B cell (primary cell): ENCODE measurements at regions not wholly inside any gene's neighbourhood (a gene's known extent, or its start where the extent isn't known, plus 50 kb on each side); places are given as distances from the start of the nearest gene placed in this dataset.
"Not testable (repeated sequence)": the region's sequence is repeated elsewhere in the genome, so short reads cannot be mapped to it uniquely, and the experiment has no call there.

ENCODE experiments used
- ATAC-seq: fragments of 200-7000 bp; cut with Tn5 transposase; one replicate; pipeline ENCODE4 v1.10.0; 2021; ENCODE audit warnings: low read depth, mild to moderate bottlenecking, moderate number of reproducible peaks, moderate library complexity
- CTCF ChIA-PET: fragments of 350-600 bp; sonication (Branson Sonifier 250); formaldehyde crosslinking; loops from one replicate; lab custom pipeline; 2021; ENCODE audit warnings: antibody characterized with exemption, inconsistent platforms; lab: Charles Lee
- POLR2A ChIA-PET: fragments of 350-600 bp; sonication (Branson Sonifier 250); formaldehyde crosslinking; loops from one replicate; lab custom pipeline; 2021; ENCODE audit warnings: antibody characterized with exemption; lab: Charles Lee
- DNase-seq: peaks from one replicate; pipeline ENCODE4 v3.0.0; 2013
- H2AFZ ChIP-seq: 2 replicates; pipeline ENCODE4 v1.6.1; 2012; ENCODE audit warnings: mild to moderate bottlenecking, low read depth, low read length; ENCODE audit not compliant: insufficient read depth, poor library complexity, severe bottlenecking
- H3K27ac ChIP-seq, 2 donors: 1 replicate in 1 of 2; 2 replicates in 1 of 2; pipeline ENCODE4 v1.5.1; 2012 to 2013; ENCODE audit warnings: low read length in 2 of 2, mild to moderate bottlenecking in 2 of 2, moderate library complexity in 1 of 2
- H3K27me3 ChIP-seq, 4 experiments: fragments of 200-600 bp in 1 of 4; sonication (generic) in 1 of 4; replicated peaks in 1 of 4; 1 replicate in 2 of 4; 2 replicates in 2 of 4; pipeline versions ENCODE4 v1.6.1 to v1.7.0; 2013 to 2016; ENCODE audit warnings: low read length in 3 of 4, mild to moderate bottlenecking in 2 of 4, mixed read lengths in 1 of 4, moderate library complexity in 1 of 4; ENCODE audit not compliant: insufficient read depth in 4 of 4, control insufficient read depth in 3 of 4; ENCODE audit errors: control extremely low read depth in 1 of 4
- H3K36me3 ChIP-seq, 2 experiments: replicated peaks in 1 of 2; 1 replicate in 1 of 2; 2 replicates in 1 of 2; pipeline versions ENCODE4 v1.6.1 to v1.7.1; 2013; ENCODE audit warnings: low read length in 1 of 2; ENCODE audit not compliant: insufficient read depth in 2 of 2, control insufficient read depth in 1 of 2; ENCODE audit errors: control extremely low read depth in 1 of 2, extremely low read depth in 1 of 2
- H3K4me1 ChIP-seq, 2 donors: fragments of 200-600 bp in 1 of 2; sonication (generic) in 1 of 2; 1 replicate in 1 of 2; 2 replicates in 1 of 2; pipeline versions ENCODE4 v1.5.1 to v1.6.1; 2013 to 2017; ENCODE audit warnings: low read length in 2 of 2; ENCODE audit not compliant: control insufficient read depth in 2 of 2, insufficient read depth in 2 of 2
- H3K4me2 ChIP-seq: replicated peaks from 2 replicates; pipeline ENCODE3; 2012; ENCODE audit warnings: mild to moderate bottlenecking, low read depth, low read length; ENCODE audit not compliant: poor library complexity, severe bottlenecking
- H3K4me3 ChIP-seq, 5 experiments: fragments of 200-600 bp in 1 of 5; sonication (generic) in 1 of 5; 1 replicate in 3 of 5; 2 replicates in 2 of 5; pipeline versions ENCODE4 v1.5.1 to v1.7.0; 2011 to 2016; ENCODE audit warnings: low read length in 4 of 5, mild to moderate bottlenecking in 4 of 5, low read depth in 2 of 5, control low read depth in 1 of 5, moderate library complexity in 1 of 5; ENCODE audit not compliant: insufficient read depth in 1 of 5; ENCODE audit errors: control extremely low read depth in 1 of 5, extremely low read depth in 1 of 5
- H3K79me2 ChIP-seq: fragments of 200-600 bp; sonication (generic); one replicate; pipeline ENCODE4 v1.6.0; 2016; ENCODE audit warnings: low read length; ENCODE audit not compliant: control insufficient read depth, insufficient read depth
- H3K9ac ChIP-seq: fragments of 200-600 bp; sonication (generic); 2 replicates; pipeline ENCODE4 v1.6.1; 2017; ENCODE audit warnings: mild to moderate bottlenecking, low read length, moderate library complexity
- H3K9me3 ChIP-seq, 3 donors: one replicate each; pipeline versions ENCODE4 v1.6.1 to v1.7.1; 2013; ENCODE audit warnings: low read length in 2 of 3; ENCODE audit not compliant: control insufficient read depth in 2 of 3, insufficient read depth in 1 of 3; ENCODE audit errors: control extremely low read depth in 1 of 3
- H4K20me1 ChIP-seq: 2 replicates; pipeline ENCODE4 v1.6.0; 2012; ENCODE audit warnings: mild to moderate bottlenecking, low read length; ENCODE audit not compliant: insufficient read depth, control insufficient read depth, poor library complexity, severe bottlenecking
- H3K27ac Mint-ChIP-seq: one replicate; pipeline ENCODE4 v1.8.0; 2021; ENCODE audit warnings: mixed read lengths
- H3K27me3 Mint-ChIP-seq: one replicate; pipeline ENCODE4 v1.8.0; 2021; ENCODE audit warnings: mixed read lengths
- H3K4me1 Mint-ChIP-seq: one replicate; pipeline ENCODE4 v1.8.0; 2021; ENCODE audit warnings: mixed read lengths
- H3K4me3 Mint-ChIP-seq: one replicate; pipeline ENCODE4 v1.8.0; 2021; ENCODE audit warnings: mixed read lengths
- H3K9me3 Mint-ChIP-seq: one replicate; pipeline ENCODE4 v1.8.0; 2022; ENCODE audit warnings: mixed read lengths; ENCODE audit not compliant: insufficient read depth
- EZH2 ChIP-seq: IDR thresholded peaks from 2 replicates; pipeline ENCODE4 v1.6.1; 2012; ENCODE audit warnings: borderline replicate concordance, low read depth, mild to moderate bottlenecking, moderate library complexity, low read length; ENCODE audit not compliant: insufficient read depth, poor library complexity, severe bottlenecking
- WGBS: methylation state at CpG from one replicate; pipeline ENCODE4 v1.1.5; 2013; ENCODE audit warnings: missing lambda C conversion rate; ENCODE audit not compliant: insufficient coverage; 5-methylcytosine and 5-hydroxymethylcytosine counted together
- intact Hi-C: fragments of 100-400 bp; cut with micrococcal nuclease; formaldehyde crosslinking; loops from one replicate; pipeline ENCODE4 v1.10.0; 2022
- TF ChIP-seq, protein P1 (sequence below): fragments of 200-600 bp; IDR thresholded peaks from one replicate; pipeline ENCODE4 v1.8.0; 2022; ENCODE audit warnings: antibody characterized with exemption, mild to moderate bottlenecking

DNA sequence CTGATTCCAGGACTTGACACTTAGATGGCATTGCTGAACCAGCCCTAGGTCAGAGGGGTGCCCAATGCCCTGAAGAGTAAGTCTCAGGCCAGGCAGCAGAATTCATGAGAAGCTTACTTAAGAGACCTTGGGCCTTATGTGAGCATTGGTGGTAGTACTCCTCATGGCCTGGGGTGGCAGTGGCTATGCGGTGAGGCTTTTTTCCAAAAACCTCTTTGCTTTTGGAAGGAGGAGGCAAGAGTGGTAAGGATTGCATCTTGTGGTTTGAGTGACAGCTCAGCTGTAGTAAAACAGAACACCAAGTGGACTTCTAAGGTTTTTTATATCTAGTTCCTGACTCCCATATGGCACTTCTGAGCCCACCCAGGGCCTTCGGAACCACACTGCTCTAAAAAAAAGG, 459.0 kb upstream of the STEAP1 start:
- ChIA-PET CTCF (no interaction called here), POLR2A (no interaction called here)
- WGBS: 100% methylated on average over 1 of the region's 2 CpGs
- no peak overlapping the region for H3K27ac Mint-ChIP-seq
- H3K4me1 Mint-ChIP-seq: no peaks in the 10 kb centered on the region
- Histone ChIP-seq H3K4me3 (no peak overlapping the region), H2AFZ (no peak overlapping the region), H3K27ac (no peak overlapping the region), H3K9ac (no peak overlapping the region), H3K36me3 (no peaks in the 10 kb centered on the region), H3K4me1 (no peaks in the 10 kb centered on the region), H4K20me1 (no peaks in the 10 kb centered on the region), H3K9me3 (peaks cover 0 to 7% (median 5%) of the 10 kb centered on the region in 3 donors), H3K27me3 (no peaks in the 10 kb centered on the region), H3K79me2 (no peaks in the 10 kb centered on the region), H3K4me2 (no peak overlapping the region)
- no peaks in the 10 kb centered on the region for H3K27me3 Mint-ChIP-seq
- ATAC-seq: no peak
- intact Hi-C loops: no loop called here
- no peak for DNase-seq
- H3K4me3 Mint-ChIP-seq: no peak overlapping the region
- no peak for TF ChIP-seq EZH2
- TF ChIP-seq, protein P1, sequence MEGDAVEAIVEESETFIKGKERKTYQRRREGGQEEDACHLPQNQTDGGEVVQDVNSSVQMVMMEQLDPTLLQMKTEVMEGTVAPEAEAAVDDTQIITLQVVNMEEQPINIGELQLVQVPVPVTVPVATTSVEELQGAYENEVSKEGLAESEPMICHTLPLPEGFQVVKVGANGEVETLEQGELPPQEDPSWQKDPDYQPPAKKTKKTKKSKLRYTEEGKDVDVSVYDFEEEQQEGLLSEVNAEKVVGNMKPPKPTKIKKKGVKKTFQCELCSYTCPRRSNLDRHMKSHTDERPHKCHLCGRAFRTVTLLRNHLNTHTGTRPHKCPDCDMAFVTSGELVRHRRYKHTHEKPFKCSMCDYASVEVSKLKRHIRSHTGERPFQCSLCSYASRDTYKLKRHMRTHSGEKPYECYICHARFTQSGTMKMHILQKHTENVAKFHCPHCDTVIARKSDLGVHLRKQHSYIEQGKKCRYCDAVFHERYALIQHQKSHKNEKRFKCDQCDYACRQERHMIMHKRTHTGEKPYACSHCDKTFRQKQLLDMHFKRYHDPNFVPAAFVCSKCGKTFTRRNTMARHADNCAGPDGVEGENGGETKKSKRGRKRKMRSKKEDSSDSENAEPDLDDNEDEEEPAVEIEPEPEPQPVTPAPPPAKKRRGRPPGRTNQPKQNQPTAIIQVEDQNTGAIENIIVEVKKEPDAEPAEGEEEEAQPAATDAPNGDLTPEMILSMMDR: no peak
- H3K9me3 Mint-ChIP-seq: peaks cover 8% of the 10 kb centered on the region

DNA sequence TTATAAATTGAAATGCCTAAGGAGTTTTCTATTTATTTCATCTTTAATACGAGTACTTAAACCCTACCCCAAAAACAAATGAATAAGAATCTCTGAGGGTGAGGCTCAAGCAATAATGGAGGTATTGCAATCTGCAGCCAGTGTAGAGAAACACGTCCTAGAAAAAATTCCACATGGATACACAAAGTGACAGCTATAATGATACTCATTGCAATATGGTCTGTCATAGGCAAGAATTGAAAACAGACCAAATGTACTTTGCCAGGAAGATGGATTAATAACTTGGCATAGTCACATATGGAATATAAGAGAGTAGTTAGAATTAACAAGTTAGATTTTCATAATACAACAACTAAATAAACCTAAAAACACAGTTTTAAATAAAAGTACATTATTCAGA, 440.1 kb upstream of the STEAP1 start:
- CTCF ChIA-PET: no interaction called here
- Histone ChIP-seq H3K27ac (no peak overlapping the region), H3K36me3 (no peaks in the 10 kb centered on the region), H3K4me2 (no peak overlapping the region), H3K4me3 (no peak overlapping the region), H3K9me3 (peaks cover 0 to 5% (median 0%) of the 10 kb centered on the region in 3 donors), H2AFZ (no peak overlapping the region), H3K9ac (no peak overlapping the region), H3K79me2 (no peaks in the 10 kb centered on the region), H3K4me1 (no peaks in the 10 kb centered on the region), H4K20me1 (no peaks in the 10 kb centered on the region), H3K27me3 (no peaks in the 10 kb centered on the region)
- POLR2A ChIA-PET: no interaction called here
- Mint-ChIP-seq H3K27me3 (no peaks in the 10 kb centered on the region), H3K27ac (no peak overlapping the region), H3K4me3 (no peak overlapping the region), H3K4me1 (no peaks in the 10 kb centered on the region), H3K9me3 (no peaks in the 10 kb centered on the region)
- TF ChIP-seq, protein P1: no peak
- TF ChIP-seq EZH2: no peak
- ATAC-seq (no peak), DNase-seq (no peak)
- no CpG with 5 or more reads among the region's 2 CpGs for WGBS
- intact Hi-C loops: no loop called here

GRCh38 chr7:89718941-89719340, 435.3 kb upstream of the STEAP1 start:
- ATAC-seq, intact Hi-C loops, DNase-seq, H3K4me3 ChIP-seq, H3K4me1 Mint-ChIP-seq, H3K27ac ChIP-seq, H3K9me3 ChIP-seq, H4K20me1 ChIP-seq, H3K27ac Mint-ChIP-seq, H3K4me3 Mint-ChIP-seq, H3K9ac ChIP-seq, H3K4me2 ChIP-seq, H3K79me2 ChIP-seq, H2AFZ ChIP-seq, CTCF ChIA-PET, H3K27me3 Mint-ChIP-seq, H3K27me3 ChIP-seq, H3K9me3 Mint-ChIP-seq, H3K36me3 ChIP-seq, H3K4me1 ChIP-seq, POLR2A ChIA-PET: not testable (repeated sequence)
- WGBS: 100% methylated on average over 1 of the region's 2 CpGs
